ENCODE measurements at regions not wholly inside any gene's neighbourhood (a gene's known extent, or its start where the extent isn't known, plus 50 kb on each side); places are given as distances from the start of the nearest gene placed in this dataset.
"Not testable (repeated sequence)": the region's sequence is repeated elsewhere in the genome, so short reads cannot be mapped to it uniquely, and the experiment has no call there.

DNA sequence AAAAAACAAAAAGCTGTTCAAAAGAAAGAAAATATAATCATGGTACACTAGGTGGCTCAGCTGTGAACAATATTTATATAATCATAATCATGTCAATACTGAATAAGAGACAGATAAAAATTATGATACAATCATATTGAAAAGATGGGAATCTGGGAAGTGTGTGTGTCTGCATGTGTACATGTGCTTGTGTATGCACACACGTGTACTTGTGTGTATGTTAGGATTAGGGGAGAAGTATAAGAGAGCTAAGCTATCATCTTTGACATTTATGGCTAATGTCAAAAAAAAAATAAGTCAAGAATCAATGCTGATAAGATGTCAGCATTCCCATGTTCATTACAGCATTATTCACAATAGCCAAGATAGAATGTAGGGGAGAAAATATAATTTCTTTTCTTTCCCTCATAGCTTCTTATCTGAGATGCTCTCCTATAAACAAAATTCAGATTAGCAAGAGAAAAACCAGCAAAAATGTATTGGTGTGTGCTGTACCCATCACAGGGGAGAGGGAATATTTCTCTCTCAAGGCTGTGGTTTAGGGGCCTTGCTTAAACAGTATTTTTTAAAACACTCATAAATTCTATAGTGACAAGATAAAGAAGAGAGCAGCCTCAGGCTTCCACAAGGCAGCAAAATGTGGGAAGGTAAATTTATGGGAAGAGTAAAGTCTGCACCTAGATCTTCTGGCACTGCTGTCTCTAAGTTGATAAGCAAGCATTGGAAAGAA lies 63.4 kb upstream of the ITGA11 start:
- no peak for DNase-seq (ENCODE audit: low read depth)
- no peak overlapping the region for H3K4me3 ChIP-seq (ENCODE audit: low read length)
- TF ChIP-seq, protein P1, sequence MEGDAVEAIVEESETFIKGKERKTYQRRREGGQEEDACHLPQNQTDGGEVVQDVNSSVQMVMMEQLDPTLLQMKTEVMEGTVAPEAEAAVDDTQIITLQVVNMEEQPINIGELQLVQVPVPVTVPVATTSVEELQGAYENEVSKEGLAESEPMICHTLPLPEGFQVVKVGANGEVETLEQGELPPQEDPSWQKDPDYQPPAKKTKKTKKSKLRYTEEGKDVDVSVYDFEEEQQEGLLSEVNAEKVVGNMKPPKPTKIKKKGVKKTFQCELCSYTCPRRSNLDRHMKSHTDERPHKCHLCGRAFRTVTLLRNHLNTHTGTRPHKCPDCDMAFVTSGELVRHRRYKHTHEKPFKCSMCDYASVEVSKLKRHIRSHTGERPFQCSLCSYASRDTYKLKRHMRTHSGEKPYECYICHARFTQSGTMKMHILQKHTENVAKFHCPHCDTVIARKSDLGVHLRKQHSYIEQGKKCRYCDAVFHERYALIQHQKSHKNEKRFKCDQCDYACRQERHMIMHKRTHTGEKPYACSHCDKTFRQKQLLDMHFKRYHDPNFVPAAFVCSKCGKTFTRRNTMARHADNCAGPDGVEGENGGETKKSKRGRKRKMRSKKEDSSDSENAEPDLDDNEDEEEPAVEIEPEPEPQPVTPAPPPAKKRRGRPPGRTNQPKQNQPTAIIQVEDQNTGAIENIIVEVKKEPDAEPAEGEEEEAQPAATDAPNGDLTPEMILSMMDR (conservative IDR thresholded peaks at IDR 0.05; ENCODE audit: low read depth, low read length): no peak

DNA sequence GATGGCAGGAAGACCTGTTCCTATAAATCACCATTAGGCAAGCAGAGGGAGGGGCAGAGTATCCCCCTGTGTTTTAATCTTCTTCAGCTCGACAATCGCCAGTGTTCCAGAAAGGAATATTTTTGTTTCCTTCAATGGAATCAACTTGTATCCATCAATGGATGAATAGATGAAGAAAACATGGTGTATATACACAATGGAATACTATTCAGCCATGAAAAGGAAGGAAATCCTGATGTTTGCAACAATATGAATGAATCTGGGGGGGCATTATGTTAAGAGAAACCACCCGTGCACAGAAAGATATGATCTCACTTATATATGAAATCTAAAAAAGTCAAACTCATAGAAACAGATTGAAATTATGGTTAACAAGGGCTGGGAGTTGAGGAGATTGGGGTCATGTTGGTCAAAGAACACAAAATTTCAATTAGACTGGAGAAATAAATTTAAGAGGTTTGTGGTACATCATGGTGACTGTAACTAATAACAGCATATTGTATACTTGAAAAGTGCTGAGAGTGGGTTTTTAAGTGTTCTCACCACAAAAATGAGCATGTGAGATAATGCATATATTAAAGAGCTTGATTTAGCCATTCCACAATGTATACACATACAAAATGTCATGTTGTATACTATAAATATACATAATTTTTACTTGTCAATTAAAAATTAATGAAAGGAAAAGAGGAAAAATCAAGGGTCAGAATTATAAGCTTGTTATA lies 64.2 kb upstream of the ITGA11 start:
- H3K4me3 ChIP-seq (ENCODE audit: low read length): no peak overlapping the region
- TF ChIP-seq, protein P1 (conservative IDR thresholded peaks at IDR 0.05; ENCODE audit: low read depth, low read length): no peak
- DNase-seq (ENCODE audit: low read depth): no peak

DNA sequence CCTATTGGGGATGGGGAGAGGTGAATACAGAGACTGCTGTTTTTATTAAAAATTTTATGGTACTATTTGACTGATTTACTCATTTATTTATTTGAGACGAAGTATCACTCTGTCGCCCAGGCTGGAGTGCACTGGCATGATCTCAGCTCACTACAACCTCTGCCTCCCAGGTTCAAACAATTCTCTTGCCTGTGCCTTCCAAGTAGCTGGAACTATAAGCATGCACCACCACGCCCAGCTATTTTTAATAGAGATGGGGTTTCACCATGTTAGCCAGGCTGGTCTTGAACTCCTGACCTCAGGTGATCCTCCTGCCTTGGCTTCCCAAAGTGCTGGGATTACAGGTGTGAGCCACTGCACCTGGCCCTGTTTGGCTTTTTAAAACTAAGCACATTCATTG lies 64.8 kb upstream of the ITGA11 start:
- not testable (repeated sequence) for H3K4me3 ChIP-seq (ENCODE audit: low read length); DNase-seq (ENCODE audit: low read depth)

DNA sequence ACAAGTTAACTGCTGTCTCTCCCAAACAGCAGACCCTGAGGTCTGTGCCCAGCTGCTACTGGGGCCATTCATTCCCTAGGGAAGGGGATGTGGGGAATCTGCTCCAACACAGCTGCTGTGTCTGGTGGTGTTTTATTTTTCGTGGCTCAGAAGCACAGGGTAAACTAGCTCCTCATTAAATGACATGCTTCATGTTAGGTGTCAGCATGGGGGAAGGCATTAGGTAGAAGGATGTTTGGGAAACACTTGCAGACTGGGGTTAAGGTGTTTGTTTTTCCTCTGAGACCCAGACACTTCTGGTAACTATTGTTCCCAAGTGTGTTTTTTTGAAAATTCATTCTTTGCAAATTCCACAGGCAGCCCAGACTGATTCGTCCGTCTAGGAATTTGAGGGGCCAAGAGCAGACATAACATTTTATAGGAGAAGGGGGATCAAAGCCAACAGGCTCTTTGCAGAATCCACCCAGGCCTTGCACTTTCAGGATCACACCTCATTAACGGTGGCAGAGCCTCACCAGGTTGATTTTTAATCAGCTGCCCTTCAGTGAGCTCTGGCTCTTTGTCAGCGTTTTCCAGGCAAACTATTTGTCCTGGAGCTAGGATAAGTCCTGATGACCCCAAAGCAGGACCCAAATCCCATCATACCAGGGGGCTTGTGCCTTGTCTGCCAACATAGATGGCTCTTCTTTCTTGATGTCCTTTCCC lies 65.4 kb upstream of the ITGA11 start:
- H3K4me3 ChIP-seq (ENCODE audit: low read length): no peak overlapping the region
- no peak for DNase-seq (ENCODE audit: low read depth)
- TF ChIP-seq, protein P1 (conservative IDR thresholded peaks at IDR 0.05; ENCODE audit: low read depth, low read length): no peak

DNA sequence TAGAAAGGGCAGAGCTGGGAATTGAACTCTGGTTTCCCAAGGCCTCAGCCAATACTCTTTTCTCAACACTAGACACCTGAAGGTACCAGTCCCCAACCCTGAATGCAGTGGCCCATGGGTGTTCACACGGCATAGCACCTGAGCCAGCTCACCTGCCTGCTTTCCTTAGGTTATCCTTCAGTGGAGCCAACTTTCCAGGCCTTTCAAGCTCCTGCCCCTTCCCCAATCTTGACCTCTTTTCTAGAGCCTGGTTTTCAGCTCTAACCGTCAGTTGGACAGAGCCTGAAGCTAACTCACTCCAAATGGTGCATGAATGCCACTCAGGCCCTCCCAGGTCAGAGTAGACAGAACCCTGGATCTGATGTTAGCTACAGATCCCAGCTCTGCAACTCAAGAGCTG lies 66.1 kb upstream of the ITGA11 start:
- H3K4me3 ChIP-seq (ENCODE audit: low read length): no peak overlapping the region
- TF ChIP-seq, protein P1 (conservative IDR thresholded peaks at IDR 0.05; ENCODE audit: low read depth, low read length): no peak
- no peak for DNase-seq (ENCODE audit: low read depth)

DNA sequence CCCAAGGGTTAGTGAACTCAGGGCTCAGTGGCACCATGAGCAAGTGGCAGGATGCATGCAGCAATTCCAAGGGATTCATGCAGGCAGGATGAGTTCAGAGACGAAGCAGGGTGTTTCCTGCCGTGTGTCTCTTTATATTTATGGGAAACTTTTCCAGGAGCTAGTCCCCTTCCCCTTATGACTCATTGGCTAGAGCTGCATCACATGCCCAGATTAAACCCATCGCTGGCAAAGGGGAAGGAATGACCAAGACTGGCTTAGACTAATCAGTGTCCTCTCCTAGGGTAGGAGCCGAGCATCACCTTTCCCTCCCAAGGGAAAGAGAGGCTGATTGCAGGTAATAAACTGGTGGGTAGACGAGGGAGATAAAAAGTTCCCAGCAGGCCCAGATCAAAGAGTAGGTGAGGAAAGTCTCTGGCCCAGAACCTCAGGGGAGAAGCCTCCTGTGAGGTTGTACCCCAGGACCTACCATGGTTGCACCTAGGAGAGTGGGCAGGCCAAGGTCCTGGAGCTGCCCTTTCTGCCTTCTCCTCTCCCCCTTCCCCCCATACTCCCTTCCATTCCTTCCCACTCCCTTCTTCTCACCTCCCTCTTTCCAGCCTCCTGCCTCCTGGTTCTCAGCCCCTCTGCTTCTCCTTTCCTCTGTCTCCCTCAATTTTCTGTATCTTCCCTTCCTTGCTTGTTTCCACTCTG lies 67.8 kb upstream of the ITGA11 start:
- TF ChIP-seq, protein P1 (conservative IDR thresholded peaks at IDR 0.05; ENCODE audit: low read depth, low read length): no peak
- DNase-seq (ENCODE audit: low read depth): no peak
- no peak overlapping the region for H3K4me3 ChIP-seq (ENCODE audit: low read length)

Measured in retinal pigment epithelial cell (primary cell).